Smooth muscle cell (in vitro differentiated cells): ENCODE measurements at regions not wholly inside any gene's neighbourhood (a gene's known extent, or its start where the extent isn't known, plus 50 kb on each side); places are given as distances from the start of the nearest gene placed in this dataset.

Experiments used
- DNase-seq: peaks from one replicate; lab custom pipeline; 2025; ENCODE audit not compliant: unreplicated experiment; lab: John Stamatoyannopoulos, UW
- H2AFZ ChIP-seq: fragments of 200-600 bp; sonication (generic); 2 replicates; pipeline ENCODE4 v1.6.0; 2016; ENCODE audit warnings: antibody characterized with exemption, low read depth, mild to moderate bottlenecking
- H3F3A ChIP-seq: fragments of 200-600 bp; sonication (generic); 2 replicates; pipeline ENCODE4 v1.6.0; 2017; ENCODE audit warnings: antibody characterized with exemption, low read depth
- H3K27ac ChIP-seq: fragments of 200-600 bp; sonication (generic); 2 replicates; pipeline ENCODE4 v1.5.1; 2016; ENCODE audit warnings: low read depth, mild to moderate bottlenecking
- H3K27me3 ChIP-seq: fragments of 200-600 bp; sonication (generic); 2 replicates; pipeline ENCODE4 v1.6.1; 2016; ENCODE audit warnings: low read depth, mild to moderate bottlenecking
- H3K36me3 ChIP-seq: fragments of 200-600 bp; sonication (generic); 2 replicates; pipeline ENCODE4 v1.5.1; 2016; ENCODE audit warnings: low read depth
- H3K4me1 ChIP-seq: fragments of 200-600 bp; sonication (generic); 2 replicates; pipeline ENCODE4 v1.5.1; 2016; ENCODE audit warnings: low read depth
- H3K4me2 ChIP-seq: fragments of 200-600 bp; sonication (generic); 2 replicates; pipeline ENCODE4 v1.6.0; 2016; ENCODE audit warnings: mild to moderate bottlenecking
- H3K4me3 ChIP-seq: fragments of 200-600 bp; sonication (generic); 2 replicates; pipeline ENCODE4 v1.5.1; 2016; ENCODE audit warnings: mild to moderate bottlenecking
- H3K79me2 ChIP-seq: fragments of 200-600 bp; sonication (generic); 2 replicates; pipeline ENCODE4 v1.6.0; 2016; ENCODE audit warnings: low read depth, mild to moderate bottlenecking
- H3K9ac ChIP-seq: fragments of 200-600 bp; sonication (generic); 2 replicates; pipeline ENCODE4 v1.6.0; 2016; ENCODE audit warnings: low read depth
- H3K9me3 ChIP-seq: fragments of 200-600 bp; sonication (generic); replicated peaks from 2 replicates; pipeline ENCODE4 v1.5.1; 2016; ENCODE audit warnings: low read depth
- H4K20me1 ChIP-seq: fragments of 200-600 bp; sonication (generic); 2 replicates; pipeline ENCODE4 v1.6.0; 2016; ENCODE audit warnings: low read depth
- CTCF ChIP-seq: fragments of 200-600 bp; sonication (generic); IDR thresholded peaks from 2 replicates; pipeline ENCODE4 v1.5.1; 2017; ENCODE audit warnings: borderline replicate concordance, mild to moderate bottlenecking, antibody characterized with exemption; ENCODE audit not compliant: insufficient read depth, poor library complexity, severe bottlenecking
- WGBS: methylation state at CpG from one replicate; pipeline ENCODE4 v1.1.7; 2016; ENCODE audit warnings: low lambda C conversion rate; 5-methylcytosine and 5-hydroxymethylcytosine counted together

GRCh38 chr9:38153152-38153909, 84.3 kb upstream of the SHB start:
- DNase-seq = no peak
- Histone ChIP-seq H4K20me1 (no peaks in the 10 kb centered on the region), H3K36me3 (no peaks in the 10 kb centered on the region), H3K79me2 (no peaks in the 10 kb centered on the region), H2AFZ (no peak overlapping the region), H3K4me1 (peaks cover 4% of the 10 kb centered on the region), H3K9me3 (no peaks in the 10 kb centered on the region), H3K9ac (no peak overlapping the region), H3K4me3 (no peak overlapping the region), H3F3A (no peaks in the 10 kb centered on the region), H3K27ac (no peak overlapping the region), H3K4me2 (no peak overlapping the region), H3K27me3 (peaks cover 4% of the 10 kb centered on the region)
- no peak for TF ChIP-seq CTCF
- 85% methylated on average over 6 of the region's 6 CpGs for WGBS

GRCh38 chr9:38149647-38150046, 80.6 kb upstream of the SHB start:
- H3K4me1 ChIP-seq = no peaks in the 10 kb centered on the region
- no peaks in the 10 kb centered on the region for H3F3A ChIP-seq
- H3K9me3 ChIP-seq = no peaks in the 10 kb centered on the region
- peaks cover 6% of the 10 kb centered on the region for H3K27me3 ChIP-seq
- no peak overlapping the region for H3K4me2 ChIP-seq
- no peak for TF ChIP-seq CTCF
- H2AFZ ChIP-seq = no peak overlapping the region
- H4K20me1 ChIP-seq = no peaks in the 10 kb centered on the region
- H3K79me2 ChIP-seq = no peaks in the 10 kb centered on the region
- WGBS = 74% methylated on average over 3 of the region's 3 CpGs
- no peak overlapping the region for H3K4me3 ChIP-seq
- no peak overlapping the region for H3K9ac ChIP-seq
- H3K36me3 ChIP-seq = no peaks in the 10 kb centered on the region
- no peak for DNase-seq
- no peak overlapping the region for H3K27ac ChIP-seq

GRCh38 chr9:38146844-38147243, 77.8 kb upstream of the SHB start:
- peaks cover 17% of the 10 kb centered on the region for H3F3A ChIP-seq
- no peak overlapping the region for H3K9ac ChIP-seq
- no peak for TF ChIP-seq CTCF
- H3K4me1 ChIP-seq = peaks cover 13% of the 10 kb centered on the region
- WGBS = 97% methylated on average over 8 of the region's 8 CpGs
- no peaks in the 10 kb centered on the region for H3K79me2 ChIP-seq
- no peaks in the 10 kb centered on the region for H3K36me3 ChIP-seq
- H3K27me3 ChIP-seq = peaks cover 6% of the 10 kb centered on the region
- no peak overlapping the region for H3K4me2 ChIP-seq
- H3K4me3 ChIP-seq = no peak overlapping the region
- no peak overlapping the region for H3K27ac ChIP-seq
- H3K9me3 ChIP-seq = no peaks in the 10 kb centered on the region
- no peak overlapping the region for H2AFZ ChIP-seq
- H4K20me1 ChIP-seq = no peaks in the 10 kb centered on the region
- no peak for DNase-seq

GRCh38 chr9:38145526-38146053, 76.6 kb upstream of the SHB start:
- Histone ChIP-seq H3F3A (peaks cover 18% of the 10 kb centered on the region), H3K4me3 (no peak overlapping the region), H3K27ac (no peak overlapping the region), H4K20me1 (no peaks in the 10 kb centered on the region), H3K36me3 (no peaks in the 10 kb centered on the region), H3K9ac (no peak overlapping the region), H3K27me3 (peaks cover 6% of the 10 kb centered on the region), H3K79me2 (no peaks in the 10 kb centered on the region), H3K4me2 (no peak overlapping the region), H3K9me3 (no peaks in the 10 kb centered on the region), H3K4me1 (peaks cover 20% of the 10 kb centered on the region), H2AFZ (no peak overlapping the region)
- no peak for TF ChIP-seq CTCF
- WGBS = 63% methylated on average over 6 of the region's 6 CpGs
- no peak for DNase-seq
